ENCODE measurements at regions not wholly inside any gene's neighbourhood (a gene's known extent, or its start where the extent isn't known, plus 50 kb on each side); places are given as distances from the start of the nearest gene placed in this dataset.

DNA sequence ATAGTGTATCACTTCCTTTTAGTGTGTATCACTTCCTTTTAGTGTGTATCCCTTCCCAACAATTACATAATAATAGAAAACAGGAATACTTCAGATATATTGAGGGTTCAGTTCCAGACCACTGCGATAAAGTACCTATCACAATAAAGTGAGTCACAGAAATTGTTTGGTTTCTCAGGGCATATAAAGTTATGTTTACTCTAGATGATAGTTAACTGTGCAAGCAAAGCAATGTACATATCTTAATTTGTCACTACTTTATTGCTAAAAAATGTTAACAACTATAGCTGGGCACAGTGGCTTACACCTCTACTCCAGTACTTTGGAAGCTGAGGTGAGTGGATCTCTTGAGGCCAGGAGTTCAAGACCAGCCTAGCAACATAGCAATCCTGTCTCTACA, 938.4 kb downstream of the CCSER2 start:
- Histone ChIP-seq H3K9ac (ENCODE audit: extremely low read depth, insufficient read length, low read length) (no peak overlapping the region), H2BK15ac (ENCODE audit: low read depth, low read length) (no peak overlapping the region), H3K79me1 (ENCODE audit: insufficient read depth, low read depth, low read length, poor library complexity, severe bottlenecking) (no peaks in the 10 kb centered on the region), H3K79me2 (ENCODE audit: insufficient read depth, low read length) (no peaks in the 10 kb centered on the region), H2BK120ac (ENCODE audit: low read depth, low read length, poor library complexity, severe bottlenecking) (no peak overlapping the region), H3T11ph (ENCODE audit: low read length) (no peak overlapping the region), H3K18ac (ENCODE audit: insufficient read length, low read depth, low read length) (no peak overlapping the region), H3K56ac (ENCODE audit: insufficient read length, low read depth, low read length) (no peak overlapping the region), H4K20me1 (ENCODE audit: control insufficient read depth, insufficient read depth, insufficient read length) (no peaks in the 10 kb centered on the region), H3K4ac (ENCODE audit: low read depth, low read length) (no peak overlapping the region), H3K23me2 (ENCODE audit: insufficient read length, low read depth, low read length, poor library complexity, severe bottlenecking) (no peaks in the 10 kb centered on the region), H3K14ac (ENCODE audit: insufficient read depth, low read length) (no peak overlapping the region), H3K27ac (ENCODE audit: insufficient read length, low read depth, low read length) (no peak overlapping the region), H2AFZ (ENCODE audit: low read length) (no peak overlapping the region), H4K8ac (replicated peaks; ENCODE audit: insufficient read length, low read depth, low read length) (no peak overlapping the region), H3K4me1 (ENCODE audit: insufficient read depth, low read length) (no peaks in the 10 kb centered on the region), H3K4me2 (ENCODE audit: insufficient read depth, insufficient read length, low read length) (no peak overlapping the region), H2AK5ac (ENCODE audit: insufficient read length, low read length) (no peak overlapping the region), H2BK12ac (ENCODE audit: insufficient read length, low read depth, low read length) (no peak overlapping the region), H2BK20ac (ENCODE audit: low read depth, low read length, poor library complexity, severe bottlenecking) (no peak overlapping the region), H2BK5ac (ENCODE audit: insufficient read length, low read length) (no peak overlapping the region), H4K5ac (ENCODE audit: insufficient read length, low read depth, low read length) (no peak overlapping the region), H3K9me3 (ENCODE audit: control insufficient read depth, low read depth, low read length) (no peaks in the 10 kb centered on the region), H4K91ac (ENCODE audit: insufficient read length, low read depth, low read length) (no peak overlapping the region), H3K27me3 (ENCODE audit: insufficient read depth, low read length) (no peaks in the 10 kb centered on the region), H3K23ac (ENCODE audit: insufficient read length, low read depth, low read length) (no peak overlapping the region)
- no CpG with 5 or more reads among the region's 1 CpG for WGBS (ENCODE audit: extremely low coverage, insufficient read length, low lambda C conversion rate)
- Mint-ChIP-seq H3K4me3 (no peak overlapping the region), H3K36me3 (ENCODE audit: insufficient read depth in 1 of 3, low read depth in 3 of 3) (peaks cover 0 to 6% (median 3%) of the 10 kb centered on the region in 3 experiments; a peak in 1 of 7 replicates), H3K27ac (no peak overlapping the region), H3K27me3 (ENCODE audit: low read depth) (no peaks in the 10 kb centered on the region; the same call in 1 of the 2 replicates), H3K4me1 (no peaks in the 10 kb centered on the region), H3K9me3 (peaks cover 5 to 14% of the 10 kb centered on the region in 2 experiments)
- TF ChIP-seq, protein P1, sequence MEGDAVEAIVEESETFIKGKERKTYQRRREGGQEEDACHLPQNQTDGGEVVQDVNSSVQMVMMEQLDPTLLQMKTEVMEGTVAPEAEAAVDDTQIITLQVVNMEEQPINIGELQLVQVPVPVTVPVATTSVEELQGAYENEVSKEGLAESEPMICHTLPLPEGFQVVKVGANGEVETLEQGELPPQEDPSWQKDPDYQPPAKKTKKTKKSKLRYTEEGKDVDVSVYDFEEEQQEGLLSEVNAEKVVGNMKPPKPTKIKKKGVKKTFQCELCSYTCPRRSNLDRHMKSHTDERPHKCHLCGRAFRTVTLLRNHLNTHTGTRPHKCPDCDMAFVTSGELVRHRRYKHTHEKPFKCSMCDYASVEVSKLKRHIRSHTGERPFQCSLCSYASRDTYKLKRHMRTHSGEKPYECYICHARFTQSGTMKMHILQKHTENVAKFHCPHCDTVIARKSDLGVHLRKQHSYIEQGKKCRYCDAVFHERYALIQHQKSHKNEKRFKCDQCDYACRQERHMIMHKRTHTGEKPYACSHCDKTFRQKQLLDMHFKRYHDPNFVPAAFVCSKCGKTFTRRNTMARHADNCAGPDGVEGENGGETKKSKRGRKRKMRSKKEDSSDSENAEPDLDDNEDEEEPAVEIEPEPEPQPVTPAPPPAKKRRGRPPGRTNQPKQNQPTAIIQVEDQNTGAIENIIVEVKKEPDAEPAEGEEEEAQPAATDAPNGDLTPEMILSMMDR (conservative IDR thresholded peaks at IDR 0.05): no peak
- DNase-seq: no peak

Measured in H9 (cell line).